Panc1 (cell line): ENCODE measurements at regions not wholly inside any gene's neighbourhood (a gene's known extent, or its start where the extent isn't known, plus 50 kb on each side); places are given as distances from the start of the nearest gene placed in this dataset.

Experiments
- ATAC-seq: fragments of 200-7000 bp; cut with Tn5 transposase; 2 replicates; pipeline ENCODE4 v1.9.1; 2020; ENCODE audit warnings: mild to moderate bottlenecking, moderate library complexity
- BruUV-seq: library from RNA; stranded (reverse); fragments of 400-500 nt; replicated peaks from 2 replicates; lab custom pipeline; 2021; lab: Mats Ljungman, UMichigan
- CTCF ChIA-PET: fragments of 300-600 bp; sonication (Branson Sonifier 250); formaldehyde crosslinking; loops from one replicate; lab custom pipeline; 2022; ENCODE audit warnings: antibody characterized with exemption; lab: Charles Lee
- POLR2A ChIA-PET: fragments of 300-600 bp; sonication (Branson Sonifier 250); formaldehyde crosslinking; loops from one replicate; lab custom pipeline; 2022; ENCODE audit warnings: antibody characterized with exemption; lab: Charles Lee
- DNase-seq: peaks from one replicate; pipeline ENCODE4 v3.0.0-alpha.2; 2010; ENCODE audit warnings: low read depth, low spot score
- H3K27ac ChIP-seq: 2 replicates; pipeline ENCODE4 v1.5.1; 2011; ENCODE audit warnings: mild to moderate bottlenecking, low read length, inconsistent platforms
- H3K27me3 ChIP-seq: fragments of 200-500 bp; sonication (Bioruptor generic); 2 replicates; pipeline ENCODE4 v1.6.0; 2014; ENCODE audit warnings: low read length, inconsistent platforms; ENCODE audit not compliant: control insufficient read depth, insufficient read depth
- H3K36me3 ChIP-seq: fragments of 200-500 bp; sonication (Bioruptor generic); 2 replicates; pipeline ENCODE4 v1.5.1; 2014; ENCODE audit warnings: inconsistent platforms, mild to moderate bottlenecking, low read length, moderate library complexity; ENCODE audit not compliant: control insufficient read depth, insufficient read depth
- H3K4me1 ChIP-seq: 2 replicates; pipeline ENCODE4 v1.5.1; 2011; ENCODE audit warnings: inconsistent platforms, mild to moderate bottlenecking, low read length, moderate library complexity; ENCODE audit not compliant: control insufficient read depth, insufficient read depth
- H3K4me3 ChIP-seq, 2 experiments: 2 replicates each; pipeline ENCODE4 v1.5.1; 2011 to 2012; ENCODE audit warnings: low read depth in 2 of 2, low read length in 2 of 2, mild to moderate bottlenecking in 2 of 2, inconsistent platforms in 1 of 2, moderate library complexity in 1 of 2
- H3K9me3 ChIP-seq: fragments of 200-500 bp; sonication (Bioruptor generic); 2 replicates; pipeline ENCODE4 v1.5.1; 2014; ENCODE audit warnings: low read depth, mild to moderate bottlenecking, inconsistent platforms, low read length, moderate library complexity; ENCODE audit not compliant: control insufficient read depth, insufficient read depth
- POLR2AphosphoS5 ChIP-seq: IDR thresholded peaks from 2 replicates; pipeline ENCODE4 v1.6.1; 2012; ENCODE audit warnings: mild to moderate bottlenecking, low read depth, low read length, moderate library complexity
- REST ChIP-seq, 2 experiments: IDR thresholded peaks; 2 replicates each; pipeline ENCODE4 v1.6.1; 2011 to 2012; ENCODE audit warnings: low read depth in 2 of 2, control low read depth in 1 of 2, low read length in 1 of 2, mild to moderate bottlenecking in 1 of 2, moderate library complexity in 1 of 2; ENCODE audit not compliant: insufficient read depth in 1 of 2
- SIN3A ChIP-seq: IDR thresholded peaks from 2 replicates; pipeline ENCODE4 v1.6.1; 2012; ENCODE audit warnings: low read depth, mild to moderate bottlenecking, low read length, moderate library complexity, borderline replicate concordance; ENCODE audit not compliant: insufficient read depth
- TCF7L2 ChIP-seq: IDR thresholded peaks from 2 replicates; pipeline ENCODE4 v1.6.1; 2011; ENCODE audit warnings: mild to moderate bottlenecking, low read depth, low read length, inconsistent platforms
- in situ Hi-C: cut with HindIII; loops from 2 replicates; pipeline ENCODE4 v1.10.0; 2016; ENCODE audit warnings: low sequenced_read_pairs, low pct_unique_long_range_greater_than_20kb
- intact Hi-C: fragments of 100-400 bp; cut with micrococcal nuclease; formaldehyde crosslinking; loops from one replicate; pipeline ENCODE4 v1.10.0; 2022; ENCODE audit not compliant: unreplicated experiment
- TF ChIP-seq, protein P1 (sequence below): fragments of 450-650 bp; IDR thresholded peaks from 2 replicates; pipeline ENCODE4 v1.5.1; 2017; ENCODE audit warnings: mild to moderate bottlenecking

DNA sequence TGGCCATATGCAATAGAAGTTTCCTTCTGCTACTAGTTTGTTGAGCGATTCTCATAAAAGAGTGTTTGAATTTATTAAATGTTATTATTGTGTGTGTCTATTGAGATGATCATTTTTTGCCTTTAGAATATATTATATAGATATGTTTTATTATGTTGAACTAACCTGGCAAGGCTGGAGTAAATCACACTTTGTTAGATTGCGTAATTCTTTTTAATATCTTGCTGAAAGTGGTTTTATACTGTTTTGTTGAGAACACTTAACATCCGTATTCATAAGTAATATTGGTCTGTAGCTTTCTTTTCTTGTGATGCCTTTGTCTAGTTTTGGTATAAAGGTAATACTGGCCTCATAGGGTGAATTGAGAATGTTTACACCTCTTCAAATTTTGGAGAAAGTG lies 574.3 kb upstream of the PCDH20 start:
- DNase-seq: no peak
- ChIA-PET CTCF (no interaction called here), POLR2A (no interaction called here)
- Histone ChIP-seq H3K27me3 (no peaks in the 10 kb centered on the region), H3K36me3 (no peaks in the 10 kb centered on the region), H3K4me1 (no peaks in the 10 kb centered on the region), H3K27ac (no peak overlapping the region), H3K9me3 (no peaks in the 10 kb centered on the region; the same call in 1 of the 2 replicates), H3K4me3 (no peak overlapping the region)
- intact Hi-C loops: no loop called here
- BruUV-seq: no TSS peak
- in situ Hi-C loops: no loop called here
- no peak for ATAC-seq
- TF ChIP-seq POLR2AphosphoS5: no peak
- no peak for TF ChIP-seq REST (IDR thresholded peaks at IDR 0.05; ENCODE audit: insufficient read depth in 1 of 2, low read depth in 2 of 2, low read length in 1 of 2)
- TF ChIP-seq SIN3A: no peak
- TF ChIP-seq, protein P1, sequence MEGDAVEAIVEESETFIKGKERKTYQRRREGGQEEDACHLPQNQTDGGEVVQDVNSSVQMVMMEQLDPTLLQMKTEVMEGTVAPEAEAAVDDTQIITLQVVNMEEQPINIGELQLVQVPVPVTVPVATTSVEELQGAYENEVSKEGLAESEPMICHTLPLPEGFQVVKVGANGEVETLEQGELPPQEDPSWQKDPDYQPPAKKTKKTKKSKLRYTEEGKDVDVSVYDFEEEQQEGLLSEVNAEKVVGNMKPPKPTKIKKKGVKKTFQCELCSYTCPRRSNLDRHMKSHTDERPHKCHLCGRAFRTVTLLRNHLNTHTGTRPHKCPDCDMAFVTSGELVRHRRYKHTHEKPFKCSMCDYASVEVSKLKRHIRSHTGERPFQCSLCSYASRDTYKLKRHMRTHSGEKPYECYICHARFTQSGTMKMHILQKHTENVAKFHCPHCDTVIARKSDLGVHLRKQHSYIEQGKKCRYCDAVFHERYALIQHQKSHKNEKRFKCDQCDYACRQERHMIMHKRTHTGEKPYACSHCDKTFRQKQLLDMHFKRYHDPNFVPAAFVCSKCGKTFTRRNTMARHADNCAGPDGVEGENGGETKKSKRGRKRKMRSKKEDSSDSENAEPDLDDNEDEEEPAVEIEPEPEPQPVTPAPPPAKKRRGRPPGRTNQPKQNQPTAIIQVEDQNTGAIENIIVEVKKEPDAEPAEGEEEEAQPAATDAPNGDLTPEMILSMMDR: no peak
- TF ChIP-seq TCF7L2: no peak

GRCh38 chr13:61988810-61989209 lies 573.2 kb upstream of the PCDH20 start:
- Histone ChIP-seq H3K27me3 (no peaks in the 10 kb centered on the region), H3K36me3 (no peaks in the 10 kb centered on the region), H3K4me1 (no peaks in the 10 kb centered on the region), H3K4me3 (no peak overlapping the region), H3K27ac (no peak overlapping the region), H3K9me3 (no peaks in the 10 kb centered on the region)
- ATAC-seq (no peak), DNase-seq (no peak)
- no peak for TF ChIP-seq TCF7L2
- TF ChIP-seq, protein P1: no peak
- no peak for TF ChIP-seq SIN3A
- no peak for TF ChIP-seq REST (IDR thresholded peaks at IDR 0.05; ENCODE audit: insufficient read depth in 1 of 2, low read depth in 2 of 2, low read length in 1 of 2)
- no peak for TF ChIP-seq POLR2AphosphoS5
- ChIA-PET CTCF (no interaction called here), POLR2A (no interaction called here)
- intact Hi-C loops (no loop called here), in situ Hi-C loops (no loop called here)
- BruUV-seq: no TSS peak
